GM19468 (cell line): ENCODE measurements at regions not wholly inside any gene's neighbourhood (a gene's known extent, or its start where the extent isn't known, plus 50 kb on each side); places are given as distances from the start of the nearest gene placed in this dataset.
"Not testable (repeated sequence)": the region's sequence is repeated elsewhere in the genome, so short reads cannot be mapped to it uniquely, and the experiment has no call there.

Experiments used
- ATAC-seq: cut with Tn5 transposase; IDR thresholded peaks from one replicate; pipeline ENCODE4 v1.9.1; 2021; ENCODE audit warnings: mild to moderate bottlenecking, moderate library complexity, moderate number of reproducible peaks; ENCODE audit not compliant: unreplicated experiment; ENCODE audit errors: extremely low read depth

- ATAC-seq = not testable (repeated sequence)
These were observed 456.9 kb upstream of the MKI67 start for GRCh38 chr10:128583125-128583524.

- not testable (repeated sequence) for ATAC-seq
These were observed 460.4 kb upstream of the MKI67 start for GRCh38 chr10:128586599-128586998.

- no peak for ATAC-seq
These were observed 461.5 kb upstream of the MKI67 start for GRCh38 chr10:128587689-128588088.

GRCh38 chr10:128588402-128588801 lies 462.2 kb upstream of the MKI67 start:
- ATAC-seq = no peak

GRCh38 chr10:128594688-128595087 lies 468.5 kb upstream of the MKI67 start:
- no peak for ATAC-seq

- no peak for ATAC-seq
These were observed 470.7 kb upstream of the MKI67 start for GRCh38 chr10:128596906-128597305.

GRCh38 chr10:128599030-128599429 lies 472.8 kb upstream of the MKI67 start:
- ATAC-seq = no peak

- no peak for ATAC-seq
These were observed 473.3 kb upstream of the MKI67 start for GRCh38 chr10:128599538-128599937.

- ATAC-seq = no peak
These were observed 476.0 kb upstream of the MKI67 start for GRCh38 chr10:128602183-128602582.

- ATAC-seq = no peak
These were observed 477.8 kb upstream of the MKI67 start for GRCh38 chr10:128604025-128604424.

- no peak for ATAC-seq
These were observed 479.0 kb upstream of the MKI67 start for GRCh38 chr10:128605180-128605579.

- ATAC-seq = no peak
These were observed 479.8 kb upstream of the MKI67 start for GRCh38 chr10:128606055-128606454.

- no peak for ATAC-seq
These were observed 482.6 kb upstream of the MKI67 start for GRCh38 chr10:128608791-128609190.

- no peak for ATAC-seq
These were observed 483.2 kb upstream of the MKI67 start for GRCh38 chr10:128609460-128609859.

- no peak for ATAC-seq
These were observed 483.9 kb upstream of the MKI67 start for GRCh38 chr10:128610113-128610512.

- no peak for ATAC-seq
These were observed 486.0 kb upstream of the MKI67 start for GRCh38 chr10:128612195-128612594.

- ATAC-seq = no peak
These were observed 486.4 kb upstream of the MKI67 start for GRCh38 chr10:128612631-128613030.

GRCh38 chr10:128614016-128614605 lies 487.9 kb upstream of the MKI67 start:
- ATAC-seq = no peak

- ATAC-seq = no peak
These were observed 488.8 kb upstream of the MKI67 start for GRCh38 chr10:128614802-128615553.

- no peak for ATAC-seq
These were observed 491.3 kb upstream of the MKI67 start for GRCh38 chr10:128617532-128617931.

- no peak for ATAC-seq
These were observed 496.5 kb upstream of the MKI67 start for GRCh38 chr10:128622706-128623105.

- ATAC-seq = no peak
These were observed 497.6 kb upstream of the MKI67 start for GRCh38 chr10:128623776-128624175.
